Activated CD8-positive, alpha-beta memory T cell treated with anti-CD3 and anti-CD28 coated beads, Interleukin-2, amount 10 ng/mL, durations not matched to agents 7 days and 5 days (primary cell): ENCODE measurements at regions not wholly inside any gene's neighbourhood (a gene's known extent, or its start where the extent isn't known, plus 50 kb on each side); places are given as distances from the start of the nearest gene placed in this dataset.
"Not testable (repeated sequence)": the region's sequence is repeated elsewhere in the genome, so short reads cannot be mapped to it uniquely, and the experiment has no call there.

Source experiments
- ATAC-seq: fragments of 150-1000 bp; cut with Tn5 transposase; one replicate; pipeline ENCODE4 v1.10.0; 2021; ENCODE audit warnings: moderate library complexity
- CTCF ChIA-PET: fragments of 350-600 bp; sonication (Branson Sonifier 250); formaldehyde crosslinking; loops from one replicate; lab custom pipeline; 2021; ENCODE audit warnings: antibody characterized with exemption; lab: Charles Lee
- DNase-seq: peaks from one replicate; pipeline ENCODE4 v3.0.0-alpha.2; 2020
- H3K27ac Mint-ChIP-seq: one replicate; pipeline ENCODE4 v1.8.0; 2021; ENCODE audit warnings: mild to moderate bottlenecking, mixed read lengths
- H3K27me3 Mint-ChIP-seq: one replicate; pipeline ENCODE4 v1.8.0; 2021; ENCODE audit warnings: mixed read lengths
- H3K36me3 Mint-ChIP-seq: one replicate; pipeline ENCODE4 v1.8.0; 2021; ENCODE audit warnings: mild to moderate bottlenecking, mixed read lengths
- H3K4me1 Mint-ChIP-seq: one replicate; pipeline ENCODE4 v1.8.0; 2021; ENCODE audit warnings: mixed read lengths
- H3K4me3 Mint-ChIP-seq: one replicate; pipeline ENCODE4 v1.8.0; 2021; ENCODE audit warnings: mild to moderate bottlenecking, moderate library complexity, mixed read lengths
- H3K9me3 Mint-ChIP-seq: one replicate; pipeline ENCODE4 v1.8.0; 2022; ENCODE audit warnings: low read depth, mixed read lengths

DNA sequence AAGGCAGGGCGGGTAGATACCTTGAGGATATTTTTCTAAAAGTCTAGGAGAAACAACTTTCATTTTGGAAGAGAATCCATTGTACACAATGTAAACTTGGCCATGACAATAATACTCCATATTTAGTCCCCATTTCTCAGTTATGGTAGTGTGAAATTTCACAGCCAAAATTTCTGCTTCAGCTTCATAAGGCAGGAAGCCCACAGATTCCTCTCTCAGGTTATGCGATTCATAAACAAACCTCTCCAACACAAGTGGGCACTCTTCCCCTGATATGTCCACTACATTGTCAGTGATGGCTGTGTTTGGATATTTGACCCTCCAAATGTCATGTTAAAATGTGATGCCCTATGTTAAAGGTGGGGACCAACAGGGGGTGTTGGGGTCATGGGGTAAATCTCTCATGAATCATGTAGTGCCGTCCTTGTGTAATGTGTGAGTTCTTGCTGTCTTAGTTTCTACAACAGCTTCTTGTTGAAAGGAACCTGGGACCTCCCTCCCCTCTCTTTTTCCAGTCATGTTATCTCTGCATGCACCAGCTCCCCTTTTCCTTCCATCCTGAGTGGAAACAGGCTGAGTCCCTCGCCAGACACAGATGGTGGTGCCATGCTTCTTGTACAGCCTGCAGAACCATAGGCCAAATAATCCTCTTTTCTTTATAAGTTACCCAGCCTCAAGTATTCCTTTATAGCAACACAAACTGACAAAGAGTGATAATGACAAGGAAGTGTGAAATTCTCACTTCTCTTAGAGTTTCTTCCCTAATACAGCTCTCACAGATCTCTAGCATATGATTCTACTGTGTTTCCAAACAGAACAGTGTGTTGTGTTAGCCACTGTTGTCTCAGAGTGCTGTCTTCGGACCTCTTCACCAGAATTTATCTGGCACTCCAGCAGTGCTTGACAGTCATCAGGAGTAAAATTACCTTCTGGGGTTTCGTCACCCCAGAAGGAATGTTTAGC lies 598.4 kb upstream of the GNPDA2 start:
- CTCF ChIA-PET = no interaction called here
- ATAC-seq = no peak
- H3K27me3 Mint-ChIP-seq = no peaks in the 10 kb centered on the region
- peaks cover 5% of the 10 kb centered on the region for H3K9me3 Mint-ChIP-seq
- H3K4me3 Mint-ChIP-seq = no peak overlapping the region
- H3K4me1 Mint-ChIP-seq = no peaks in the 10 kb centered on the region
- DNase-seq = no peak
- H3K36me3 Mint-ChIP-seq = no peaks in the 10 kb centered on the region
- H3K27ac Mint-ChIP-seq = no peak overlapping the region

DNA sequence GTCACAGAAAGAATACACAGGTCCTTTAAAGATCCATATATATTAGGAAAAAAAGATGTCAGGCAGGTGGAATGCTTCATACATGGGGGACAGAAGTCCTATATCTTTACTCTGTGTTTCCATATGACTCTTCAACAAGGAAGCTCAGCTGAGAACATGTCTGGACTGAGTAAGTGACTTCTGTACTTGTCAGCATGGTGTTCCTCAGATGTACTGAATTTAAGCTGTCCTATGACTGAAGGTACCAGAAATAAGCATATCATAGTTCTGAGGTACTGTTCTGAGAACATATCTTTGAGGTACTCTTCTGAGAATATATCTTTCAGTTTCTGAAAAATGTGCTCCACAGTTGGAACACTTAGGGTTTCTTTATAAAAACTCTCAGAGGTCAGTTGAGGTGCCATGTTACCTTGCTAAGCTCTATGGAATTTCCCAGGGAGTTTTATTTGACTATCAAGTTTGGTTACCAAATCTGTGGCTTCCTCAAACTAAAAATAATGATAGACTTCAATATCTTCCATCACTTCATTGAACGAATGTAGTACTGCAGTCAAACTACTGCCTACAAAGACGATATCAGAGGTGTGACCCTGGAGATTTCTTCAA lies 597.2 kb upstream of the GNPDA2 start:
- Mint-ChIP-seq H3K4me1 (no peaks in the 10 kb centered on the region), H3K27ac (no peak overlapping the region), H3K36me3 (no peaks in the 10 kb centered on the region), H3K9me3 (peaks cover 3% of the 10 kb centered on the region), H3K4me3 (no peak overlapping the region), H3K27me3 (no peaks in the 10 kb centered on the region)
- CTCF ChIA-PET = no interaction called here
- ATAC-seq (no peak), DNase-seq (no peak)

- Mint-ChIP-seq H3K36me3 (no peaks in the 10 kb centered on the region), H3K27me3 (no peaks in the 10 kb centered on the region), H3K4me3 (no peak overlapping the region), H3K27ac (no peak overlapping the region), H3K4me1 (no peaks in the 10 kb centered on the region), H3K9me3 (peaks cover 8% of the 10 kb centered on the region)
- DNase-seq (no peak), ATAC-seq (no peak)
- CTCF ChIA-PET = no interaction called here
Observed at GRCh38 chr4:45317739-45318138, 591.4 kb upstream of the GNPDA2 start.

GRCh38 chr4:45317276-45317675 lies 590.9 kb upstream of the GNPDA2 start:
- Mint-ChIP-seq H3K9me3 (peaks cover 8% of the 10 kb centered on the region), H3K27me3 (no peaks in the 10 kb centered on the region), H3K4me1 (no peaks in the 10 kb centered on the region), H3K4me3 (no peak overlapping the region), H3K27ac (no peak overlapping the region), H3K36me3 (no peaks in the 10 kb centered on the region)
- CTCF ChIA-PET = no interaction called here
- no peak for ATAC-seq
- no peak for DNase-seq

DNA sequence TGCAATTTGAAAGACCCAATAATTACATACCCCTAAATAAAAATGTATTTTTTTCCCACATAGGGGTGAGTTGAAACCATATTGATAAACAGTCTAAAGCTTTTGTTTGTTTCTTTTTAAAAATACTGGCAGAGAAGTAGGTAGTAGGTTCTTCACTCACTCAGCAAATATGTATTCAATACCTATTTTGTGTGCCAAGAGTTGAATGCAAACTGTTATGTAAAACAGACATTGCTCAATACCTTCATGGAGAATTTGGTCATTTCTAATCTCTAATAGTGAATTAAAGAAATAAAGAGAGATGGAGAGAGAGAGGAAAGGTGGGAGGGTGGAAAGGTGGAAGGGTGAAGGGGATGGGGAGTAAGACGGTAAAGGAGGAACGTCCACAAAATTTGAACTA lies 589.9 kb upstream of the GNPDA2 start:
- Mint-ChIP-seq H3K4me1 (no peaks in the 10 kb centered on the region), H3K27me3 (no peaks in the 10 kb centered on the region)

GRCh38 chr4:45302828-45303227 lies 576.5 kb upstream of the GNPDA2 start:
- Mint-ChIP-seq H3K4me1 (no peaks in the 10 kb centered on the region), H3K27ac (no peak overlapping the region), H3K9me3 (peaks cover 2% of the 10 kb centered on the region), H3K27me3 (no peaks in the 10 kb centered on the region), H3K36me3 (no peaks in the 10 kb centered on the region), H3K4me3 (no peak overlapping the region)
- no peak for ATAC-seq
- DNase-seq = no peak
- CTCF ChIA-PET = no interaction called here

More for the DNA sequence above, 589.9 kb upstream of the GNPDA2 start:
- H3K27ac Mint-ChIP-seq = no peak overlapping the region
- H3K4me3 Mint-ChIP-seq = no peak overlapping the region
- no peaks in the 10 kb centered on the region for H3K36me3 Mint-ChIP-seq
- CTCF ChIA-PET = no interaction called here
- H3K9me3 Mint-ChIP-seq = peaks cover 8% of the 10 kb centered on the region
- ATAC-seq (no peak), DNase-seq (no peak)

- DNase-seq = no peak
- no peak for ATAC-seq
- H3K4me1 Mint-ChIP-seq = no peaks in the 10 kb centered on the region
- no peaks in the 10 kb centered on the region for H3K27me3 Mint-ChIP-seq
- peaks cover 9% of the 10 kb centered on the region for H3K9me3 Mint-ChIP-seq
- H3K36me3 Mint-ChIP-seq = no peaks in the 10 kb centered on the region
- H3K4me3 Mint-ChIP-seq = no peak overlapping the region
- no peak overlapping the region for H3K27ac Mint-ChIP-seq
- CTCF ChIA-PET = no interaction called here
Observed at GRCh38 chr4:45294464-45294863, 568.1 kb upstream of the GNPDA2 start.

- no peak for ATAC-seq
- no peaks in the 10 kb centered on the region for H3K27me3 Mint-ChIP-seq
- CTCF ChIA-PET = no interaction called here
- H3K36me3 Mint-ChIP-seq = no peaks in the 10 kb centered on the region
- no peak for DNase-seq
- H3K27ac Mint-ChIP-seq = no peak overlapping the region
- H3K4me1 Mint-ChIP-seq = no peaks in the 10 kb centered on the region
- H3K4me3 Mint-ChIP-seq = no peak overlapping the region
- peaks cover 9% of the 10 kb centered on the region for H3K9me3 Mint-ChIP-seq
Observed at GRCh38 chr4:45293335-45293734, 567.0 kb upstream of the GNPDA2 start.

GRCh38 chr4:45292844-45293243 lies 566.5 kb upstream of the GNPDA2 start:
- no peak for ATAC-seq
- DNase-seq = no peak
- H3K4me3 Mint-ChIP-seq = no peak overlapping the region
- no peaks in the 10 kb centered on the region for H3K4me1 Mint-ChIP-seq
- H3K27me3 Mint-ChIP-seq = no peaks in the 10 kb centered on the region
- H3K36me3 Mint-ChIP-seq = no peaks in the 10 kb centered on the region
- no peak overlapping the region for H3K27ac Mint-ChIP-seq
- peaks cover 9% of the 10 kb centered on the region for H3K9me3 Mint-ChIP-seq
- CTCF ChIA-PET = no interaction called here

GRCh38 chr4:45284400-45285085 lies 558.2 kb upstream of the GNPDA2 start:
- H3K4me1 Mint-ChIP-seq = no peaks in the 10 kb centered on the region
- CTCF ChIA-PET = no interaction called here
- ATAC-seq (no peak), DNase-seq (no peak)
- H3K36me3 Mint-ChIP-seq = no peaks in the 10 kb centered on the region
- no peaks in the 10 kb centered on the region for H3K27me3 Mint-ChIP-seq
- no peak overlapping the region for H3K4me3 Mint-ChIP-seq
- no peak overlapping the region for H3K27ac Mint-ChIP-seq
- H3K9me3 Mint-ChIP-seq = peaks cover 2% of the 10 kb centered on the region

- Mint-ChIP-seq H3K4me3 (no peak overlapping the region), H3K9me3 (peaks cover 2% of the 10 kb centered on the region), H3K36me3 (no peaks in the 10 kb centered on the region), H3K27ac (no peak overlapping the region), H3K27me3 (no peaks in the 10 kb centered on the region), H3K4me1 (no peaks in the 10 kb centered on the region)
- DNase-seq (no peak), ATAC-seq (no peak)
- CTCF ChIA-PET = no interaction called here
Observed at GRCh38 chr4:45283352-45283751, 557.0 kb upstream of the GNPDA2 start.

- no peak overlapping the region for H3K4me3 Mint-ChIP-seq
- H3K9me3 Mint-ChIP-seq = no peaks in the 10 kb centered on the region
- ATAC-seq (no peak), DNase-seq (no peak)
- CTCF ChIA-PET = no interaction called here
- no peaks in the 10 kb centered on the region for H3K27me3 Mint-ChIP-seq
- H3K4me1 Mint-ChIP-seq = no peaks in the 10 kb centered on the region
- no peak overlapping the region for H3K27ac Mint-ChIP-seq
- H3K36me3 Mint-ChIP-seq = no peaks in the 10 kb centered on the region
Observed at GRCh38 chr4:45280121-45280520, 553.8 kb upstream of the GNPDA2 start.

DNA sequence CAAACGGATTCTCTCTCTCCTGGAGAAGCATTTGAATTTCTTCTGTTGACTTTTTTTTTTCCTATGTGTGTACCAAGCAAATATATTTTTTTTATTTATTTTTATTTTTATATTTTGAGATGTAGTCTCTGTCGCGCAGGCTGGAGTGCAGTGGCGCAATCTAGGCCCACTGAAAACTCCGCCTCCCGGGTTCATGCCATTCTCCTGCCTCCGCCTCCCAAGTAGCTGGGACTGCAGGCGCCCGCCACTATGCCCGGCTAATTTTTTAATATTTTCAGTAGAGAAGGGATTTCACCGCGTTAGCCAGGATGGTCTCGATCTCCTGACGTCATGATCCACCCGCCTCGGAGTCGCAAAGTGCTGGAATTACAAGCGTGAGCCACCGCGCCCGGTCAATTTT lies 549.5 kb upstream of the GNPDA2 start:
- Mint-ChIP-seq H3K9me3 (peaks cover 9% of the 10 kb centered on the region), H3K36me3 (no peaks in the 10 kb centered on the region)
- CTCF ChIA-PET = no interaction called here

GRCh38 chr4:45248106-45248505 lies 521.8 kb upstream of the GNPDA2 start:
- H3K36me3 Mint-ChIP-seq, CTCF ChIA-PET, H3K9me3 Mint-ChIP-seq, H3K4me3 Mint-ChIP-seq, H3K27ac Mint-ChIP-seq, H3K27me3 Mint-ChIP-seq, H3K4me1 Mint-ChIP-seq, DNase-seq, ATAC-seq: not testable (repeated sequence)

More for the DNA sequence above, 549.5 kb upstream of the GNPDA2 start:
- no peak for DNase-seq
- no peak for ATAC-seq
- no peak overlapping the region for H3K27ac Mint-ChIP-seq
- H3K27me3 Mint-ChIP-seq = no peaks in the 10 kb centered on the region
- no peak overlapping the region for H3K4me3 Mint-ChIP-seq
- no peaks in the 10 kb centered on the region for H3K4me1 Mint-ChIP-seq
